SK-N-SH treated with all-trans-retinoic acid at 6 μM for 48 hours (cell line): ENCODE measurements at regions not wholly inside any gene's neighbourhood (a gene's known extent, or its start where the extent isn't known, plus 50 kb on each side); places are given as distances from the start of the nearest gene placed in this dataset.

Experiments used
- ARNTL ChIP-seq: fragments of 450-650 bp; formaldehyde crosslinking; IDR thresholded peaks from 2 replicates; pipeline ENCODE4 v1.5.0; 2020; ENCODE audit warnings: low read depth, mild to moderate bottlenecking, moderate library complexity, borderline replicate concordance
- CSDC2 ChIP-seq: fragments of 250-450 bp; sonication (Bioruptor Pico); IDR thresholded peaks from 2 replicates; pipeline ENCODE4 v1.5.0; 2020; ENCODE audit warnings: mild to moderate bottlenecking, moderate library complexity
- GLIS3 ChIP-seq: fragments of 250-450 bp; sonication (Bioruptor Pico); IDR thresholded peaks from 2 replicates; pipeline ENCODE4 v1.5.0; 2020; ENCODE audit warnings: mild to moderate bottlenecking, moderate library complexity
- PATZ1 ChIP-seq: fragments of 250-450 bp; sonication (Bioruptor Pico); IDR thresholded peaks from 2 replicates; pipeline ENCODE4 v1.8.0; 2020; ENCODE audit warnings: mild to moderate bottlenecking, moderate library complexity, borderline replicate concordance
- RARB ChIP-seq: fragments of 250-450 bp; sonication (Bioruptor Pico); IDR thresholded peaks from 2 replicates; pipeline ENCODE4 v1.8.0; 2021; ENCODE audit warnings: mild to moderate bottlenecking, moderate library complexity
- SNAI2 ChIP-seq: fragments of 250-450 bp; sonication (Bioruptor Pico); IDR thresholded peaks from 2 replicates; pipeline ENCODE4 v1.5.0; 2020; ENCODE audit warnings: mild to moderate bottlenecking, moderate library complexity
- ZNF70 ChIP-seq: fragments of 450-650 bp; formaldehyde crosslinking; IDR thresholded peaks from 2 replicates; pipeline ENCODE4 v1.5.0; 2020; ENCODE audit warnings: mild to moderate bottlenecking, moderate library complexity

GRCh38 chr15:101568821-101569555 is 79.5 kb upstream of the PCSK6 start:
- TF ChIP-seq CSDC2 (CRISPR knock-in tag) (no peak), ARNTL (CRISPR knock-in tag) (no peak), RARB (CRISPR knock-in tag) (no peak), PATZ1 (CRISPR knock-in tag) (no peak), ZNF70 (no peak), GLIS3 (CRISPR knock-in tag) (no peak), SNAI2 (CRISPR knock-in tag) (no peak)
